ENCODE measurements at regions not wholly inside any gene's neighbourhood (a gene's known extent, or its start where the extent isn't known, plus 50 kb on each side); places are given as distances from the start of the nearest gene placed in this dataset.

GRCh38 chr3:184485906-184486305 is 75.7 kb upstream of the EPHB3 start:
- DNase-seq (ENCODE audit: low read depth in 1 of 2, low spot score in 1 of 2) (no peak), ATAC-seq (no peak), FAIRE-seq (no peak)
- ChIA-PET CTCF (interaction anchor here (2.3 kb wide), 1 partner anchor 28 kb away, joined by 9 read pairs; no protein-coding TSS in a partner anchor), POLR2A (no interaction called here)
- TF ChIP-seq NPAS2 (CRISPR knock-in tag; IDR thresholded peaks at IDR 0.05; ENCODE audit: borderline replicate concordance): no peak
- TF ChIP-seq POLR2A (IDR thresholded peaks at IDR 0.05; ENCODE audit: low read length): no peak
- no peak for TF ChIP-seq FOSL2 (IDR thresholded peaks at IDR 0.05)
- no peak for TF ChIP-seq FOSL2 (CRISPR knock-in tag; IDR thresholded peaks at IDR 0.05)
- TF ChIP-seq CTCF (IDR thresholded peaks at IDR 0.05): no peak
- TF ChIP-seq NFE2L2 (conservative IDR thresholded peaks at IDR 0.05; ENCODE audit: low read length): no peak
- TF ChIP-seq MAFK (IDR thresholded peaks at IDR 0.05; ENCODE audit: partially characterized antibody): no peak
- TF ChIP-seq FOXS1 (CRISPR knock-in tag; IDR thresholded peaks at IDR 0.05): no peak
- TF ChIP-seq SMC3 (IDR thresholded peaks at IDR 0.05): no peak
- TF ChIP-seq HEYL (CRISPR knock-in tag; IDR thresholded peaks at IDR 0.05): no peak
- no peak for TF ChIP-seq RAD21 (conservative IDR thresholded peaks at IDR 0.05 in 1 of 2, IDR thresholded peaks at IDR 0.05 in 1 of 2)
- TF ChIP-seq HOXB5 (CRISPR knock-in tag; IDR thresholded peaks at IDR 0.05): no peak
- no peak for TF ChIP-seq ZSCAN20 (CRISPR knock-in tag; IDR thresholded peaks at IDR 0.05)
- TF ChIP-seq KDM5A (IDR thresholded peaks at IDR 0.05): no peak
- TF ChIP-seq ELK1 (IDR thresholded peaks at IDR 0.05; ENCODE audit: low read depth, low read length): no peak
- Histone ChIP-seq H3K4me3 (no peak overlapping the region), H3K4me2 (no peak overlapping the region), H3K27ac (no peak overlapping the region), H3K9me3 (no peaks in the 10 kb centered on the region), H3K4me1 (peaks cover 3% of the 10 kb centered on the region; the same call in 1 of the 3 replicates)
- WGBS (ENCODE audit: missing lambda C conversion rate): 1% methylated on average over 3 of the region's 3 CpGs

DNA sequence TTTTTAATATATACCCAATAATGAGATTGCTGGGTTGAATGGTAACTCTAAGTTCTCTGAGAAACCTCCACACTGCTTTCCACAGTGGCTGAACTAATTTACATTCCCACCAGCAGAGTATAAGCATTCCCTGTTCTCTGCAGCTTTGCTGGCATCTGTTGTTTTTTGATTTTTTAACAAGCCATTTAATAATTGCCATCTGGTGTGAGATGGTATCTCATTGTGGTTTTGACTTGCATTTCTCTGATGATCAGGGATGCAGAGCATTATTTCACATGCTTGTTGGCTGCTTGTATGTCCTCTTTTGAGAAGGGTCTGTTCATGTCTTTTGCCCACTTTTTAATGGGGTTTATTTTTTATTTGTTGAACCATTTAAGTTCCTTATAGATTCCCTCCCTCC is 75.0 kb upstream of the EPHB3 start:
- H3K27ac ChIP-seq: no peak overlapping the region
- ChIA-PET POLR2A (no interaction called here), CTCF (interaction anchor here (1.1 to 2.3 kb wide), 2 partner anchors 27 to 69 kb away, joined by 3 to 9 read pairs; no protein-coding TSS in a partner anchor)
- no peaks in the 10 kb centered on the region for H3K9me3 ChIP-seq
- peaks cover 10% of the 10 kb centered on the region; the same call in 2 of the 3 replicates for H3K4me1 ChIP-seq
- DNase-seq (ENCODE audit: low read depth in 1 of 2, low spot score in 1 of 2) (no peak), FAIRE-seq (no peak), ATAC-seq (no peak)
- H3K4me2 ChIP-seq: no peak overlapping the region
- no peak overlapping the region for H3K4me3 ChIP-seq
- no peak for TF ChIP-seq RFX5 (IDR thresholded peaks at IDR 0.05)
- TF ChIP-seq USF2 (IDR thresholded peaks at IDR 0.05): no peak
- TF ChIP-seq, protein P1, sequence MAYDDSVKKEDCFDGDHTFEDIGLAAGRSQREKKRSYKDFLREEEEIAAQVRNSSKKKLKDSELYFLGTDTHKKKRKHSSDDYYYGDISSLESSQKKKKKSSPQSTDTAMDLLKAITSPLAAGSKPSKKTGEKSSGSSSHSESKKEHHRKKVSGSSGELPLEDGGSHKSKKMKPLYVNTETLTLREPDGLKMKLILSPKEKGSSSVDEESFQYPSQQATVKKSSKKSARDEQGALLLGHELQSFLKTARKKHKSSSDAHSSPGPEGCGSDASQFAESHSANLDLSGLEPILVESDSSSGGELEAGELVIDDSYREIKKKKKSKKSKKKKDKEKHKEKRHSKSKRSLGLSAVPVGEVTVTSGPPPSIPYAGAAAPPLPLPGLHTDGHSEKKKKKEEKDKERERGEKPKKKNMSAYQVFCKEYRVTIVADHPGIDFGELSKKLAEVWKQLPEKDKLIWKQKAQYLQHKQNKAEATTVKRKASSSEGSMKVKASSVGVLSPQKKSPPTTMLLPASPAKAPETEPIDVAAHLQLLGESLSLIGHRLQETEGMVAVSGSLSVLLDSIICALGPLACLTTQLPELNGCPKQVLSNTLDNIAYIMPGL (CRISPR knock-in tag; IDR thresholded peaks at IDR 0.05; ENCODE audit: borderline replicate concordance): no peak
- TF ChIP-seq HOXB5 (CRISPR knock-in tag; IDR thresholded peaks at IDR 0.05): no peak
- TF ChIP-seq CBX8 (IDR thresholded peaks at IDR 0.05): no peak

GRCh38 chr3:184488577-184488976 is 73.0 kb upstream of the EPHB3 start:
- ChIA-PET POLR2A (no interaction called here), CTCF (interaction anchor here (1.8 kb wide), 1 partner anchor 19 kb away, joined by 6 read pairs; no protein-coding TSS in a partner anchor)
- Histone ChIP-seq H3K4me2 (no peak overlapping the region), H3K27ac (no peak overlapping the region), H3K4me1 (peaks cover 10% of the 10 kb centered on the region; the same call in 2 of the 3 replicates), H3K4me3 (no peak overlapping the region), H3K9me3 (no peaks in the 10 kb centered on the region)
- ATAC-seq (no peak), DNase-seq (ENCODE audit: low read depth in 1 of 2, low spot score in 1 of 2) (no peak), FAIRE-seq (no peak)
- WGBS (ENCODE audit: missing lambda C conversion rate): 25% methylated on average over 6 of the region's 6 CpGs
- TF ChIP-seq MYC (IDR thresholded peaks at IDR 0.05; ENCODE audit: borderline replicate concordance, low read length): no peak
- no peak for TF ChIP-seq SREBF2 (IDR thresholded peaks at IDR 0.05)
